H9 (cell line): ENCODE measurements at regions not wholly inside any gene's neighbourhood (a gene's known extent, or its start where the extent isn't known, plus 50 kb on each side); places are given as distances from the start of the nearest gene placed in this dataset.

Source experiments
- DNase-seq: peaks from one replicate; pipeline ENCODE4 v3.0.0-alpha.2; 2017
- H2AFZ ChIP-seq: one replicate; pipeline ENCODE4 v1.6.1; 2013; ENCODE audit warnings: mild to moderate bottlenecking, low read length, control low read depth, moderate library complexity
- H2AK5ac ChIP-seq: 2 replicates; pipeline ENCODE4 v1.6.1; 2013; ENCODE audit warnings: low read length, control low read depth, mixed read lengths; ENCODE audit not compliant: insufficient read length
- H2BK120ac ChIP-seq: one replicate; pipeline ENCODE4 v1.6.1; 2013; ENCODE audit warnings: low read depth, mild to moderate bottlenecking, low read length, control low read depth, inconsistent platforms; ENCODE audit not compliant: poor library complexity, severe bottlenecking
- H2BK12ac ChIP-seq: 2 replicates; pipeline ENCODE4 v1.6.1; 2013; ENCODE audit warnings: low read length, control low read depth, mixed read lengths, low read depth; ENCODE audit not compliant: insufficient read length
- H2BK15ac ChIP-seq: 2 replicates; pipeline ENCODE4 v1.6.1; 2013; ENCODE audit warnings: low read depth, low read length, control low read depth
- H2BK20ac ChIP-seq: one replicate; pipeline ENCODE4 v1.6.1; 2013; ENCODE audit warnings: low read depth, mild to moderate bottlenecking, low read length, control low read depth, inconsistent platforms; ENCODE audit not compliant: poor library complexity, severe bottlenecking
- H2BK5ac ChIP-seq: 2 replicates; pipeline ENCODE4 v1.6.1; 2013; ENCODE audit warnings: low read length, control low read depth, mixed read lengths; ENCODE audit not compliant: insufficient read length
- H3K14ac ChIP-seq: 2 replicates; pipeline ENCODE4 v1.6.1; 2013; ENCODE audit warnings: low read length, control low read depth; ENCODE audit not compliant: insufficient read depth
- H3K18ac ChIP-seq: 2 replicates; pipeline ENCODE4 v1.6.1; 2013; ENCODE audit warnings: low read depth, mild to moderate bottlenecking, mixed read lengths, low read length, control low read depth; ENCODE audit not compliant: insufficient read length
- H3K23ac ChIP-seq: 2 replicates; pipeline ENCODE4 v1.6.1; 2013; ENCODE audit warnings: low read length, control low read depth, mixed read lengths, low read depth; ENCODE audit not compliant: insufficient read length
- H3K23me2 ChIP-seq: 2 replicates; pipeline ENCODE4 v1.6.1; 2013; ENCODE audit warnings: low read depth, mild to moderate bottlenecking, mixed read lengths, low read length, control low read depth; ENCODE audit not compliant: insufficient read length, poor library complexity, severe bottlenecking
- H3K27ac ChIP-seq: 2 replicates; pipeline ENCODE4 v1.5.1; 2013; ENCODE audit warnings: low read length, control low read depth, mixed read lengths, low read depth; ENCODE audit not compliant: insufficient read length
- H3K27me3 ChIP-seq: 2 replicates; pipeline ENCODE4 v1.6.1; 2013; ENCODE audit warnings: low read length, control low read depth, inconsistent platforms; ENCODE audit not compliant: insufficient read depth
- H3K4ac ChIP-seq: 2 replicates; pipeline ENCODE4 v1.6.1; 2013; ENCODE audit warnings: low read depth, mild to moderate bottlenecking, control low read depth, inconsistent platforms, low read length, moderate library complexity
- H3K4me1 ChIP-seq: 2 replicates; pipeline ENCODE4 v1.6.1; 2013; ENCODE audit warnings: low read length, control low read depth, inconsistent platforms; ENCODE audit not compliant: insufficient read depth
- H3K4me2 ChIP-seq: 2 replicates; pipeline ENCODE4 v1.6.1; 2013; ENCODE audit warnings: low read length, control low read depth, mixed read lengths; ENCODE audit not compliant: insufficient read length, insufficient read depth
- H3K56ac ChIP-seq: 2 replicates; pipeline ENCODE4 v1.6.1; 2013; ENCODE audit warnings: low read depth, mild to moderate bottlenecking, mixed read lengths, low read length, control low read depth; ENCODE audit not compliant: insufficient read length
- H3K79me1 ChIP-seq: 2 replicates; pipeline ENCODE4 v1.6.1; 2013; ENCODE audit warnings: low read depth, mild to moderate bottlenecking, moderate library complexity, low read length, control low read depth, inconsistent platforms; ENCODE audit not compliant: insufficient read depth, poor library complexity, severe bottlenecking
- H3K79me2 ChIP-seq: 2 replicates; pipeline ENCODE4 v1.6.1; 2013; ENCODE audit warnings: low read length, control low read depth, inconsistent platforms; ENCODE audit not compliant: insufficient read depth
- H3K9ac ChIP-seq: 2 replicates; pipeline ENCODE4 v1.6.1; 2013; ENCODE audit warnings: low read length, control low read depth, mixed read lengths; ENCODE audit not compliant: insufficient read length; ENCODE audit errors: extremely low read depth
- H3K9me3 ChIP-seq: one replicate; pipeline ENCODE4 v1.6.1; 2013; ENCODE audit warnings: low read depth, low read length, inconsistent platforms; ENCODE audit not compliant: control insufficient read depth
- H3T11ph ChIP-seq: one replicate; pipeline ENCODE4 v1.6.1; 2013; ENCODE audit warnings: mild to moderate bottlenecking, low read length, control low read depth, inconsistent platforms
- H4K20me1 ChIP-seq: one replicate; pipeline ENCODE4 v1.6.1; 2013; ENCODE audit not compliant: control insufficient read depth, insufficient read length, insufficient read depth
- H4K5ac ChIP-seq: 2 replicates; pipeline ENCODE4 v1.6.1; 2013; ENCODE audit warnings: low read depth, mild to moderate bottlenecking, mixed read lengths, low read length, control low read depth; ENCODE audit not compliant: insufficient read length
- H4K8ac ChIP-seq: replicated peaks from 2 replicates; pipeline ENCODE4 v1.6.1; 2013; ENCODE audit warnings: low read length, control low read depth, mixed read lengths, low read depth; ENCODE audit not compliant: insufficient read length
- H4K91ac ChIP-seq: 2 replicates; pipeline ENCODE4 v1.6.1; 2013; ENCODE audit warnings: low read depth, mild to moderate bottlenecking, moderate library complexity, mixed read lengths, low read length, control low read depth; ENCODE audit not compliant: insufficient read length
- H3K27ac Mint-ChIP-seq, 3 experiments: 2 replicates in 2 of 3; 3 replicates in 1 of 3; pipeline ENCODE4 v1.8.0; 2020 to 2021; ENCODE audit warnings: mixed read lengths in 3 of 3, mild to moderate bottlenecking in 1 of 3, moderate library complexity in 1 of 3
- H3K27me3 Mint-ChIP-seq: 2 replicates; pipeline ENCODE4 v1.8.0; 2021; ENCODE audit warnings: low read depth, mild to moderate bottlenecking, moderate library complexity, mixed read lengths
- H3K36me3 Mint-ChIP-seq, 3 experiments: 2 replicates in 2 of 3; 3 replicates in 1 of 3; pipeline ENCODE4 v1.8.0; 2020 to 2021; ENCODE audit warnings: low read depth in 3 of 3, mixed read lengths in 3 of 3; ENCODE audit not compliant: insufficient read depth in 1 of 3
- H3K4me1 Mint-ChIP-seq, 2 experiments: 2 replicates each; pipeline ENCODE4 v1.8.0; 2020; ENCODE audit warnings: mixed read lengths in 2 of 2
- H3K4me3 Mint-ChIP-seq, 2 experiments: 2 replicates in 1 of 2; 3 replicates in 1 of 2; pipeline ENCODE4 v1.8.0; 2020 to 2021; ENCODE audit warnings: mild to moderate bottlenecking in 2 of 2, mixed read lengths in 2 of 2, moderate library complexity in 1 of 2
- H3K9me3 Mint-ChIP-seq, 2 experiments: 2 replicates in 1 of 2; 3 replicates in 1 of 2; pipeline ENCODE4 v1.8.0; 2020; ENCODE audit warnings: mild to moderate bottlenecking in 2 of 2, mixed read lengths in 2 of 2, moderate library complexity in 1 of 2
- WGBS: extraction: QIAGEN DNeasy Blood & Tissue Kit; methylation state at CpG from one replicate; pipeline ENCODE4 v1.1.7; 2013; ENCODE audit warnings: missing lambda C conversion rate, low lambda C conversion rate, mixed read lengths; ENCODE audit not compliant: insufficient read length; ENCODE audit errors: extremely low coverage; 5-methylcytosine and 5-hydroxymethylcytosine counted together
- TF ChIP-seq, protein P1 (sequence below): fragments of 200-600 bp; sonication (generic); conservative IDR thresholded peaks from 3 replicates; pipeline ENCODE4 v1.8.0; 2021; ENCODE audit warnings: antibody characterized with exemption, mild to moderate bottlenecking

DNA sequence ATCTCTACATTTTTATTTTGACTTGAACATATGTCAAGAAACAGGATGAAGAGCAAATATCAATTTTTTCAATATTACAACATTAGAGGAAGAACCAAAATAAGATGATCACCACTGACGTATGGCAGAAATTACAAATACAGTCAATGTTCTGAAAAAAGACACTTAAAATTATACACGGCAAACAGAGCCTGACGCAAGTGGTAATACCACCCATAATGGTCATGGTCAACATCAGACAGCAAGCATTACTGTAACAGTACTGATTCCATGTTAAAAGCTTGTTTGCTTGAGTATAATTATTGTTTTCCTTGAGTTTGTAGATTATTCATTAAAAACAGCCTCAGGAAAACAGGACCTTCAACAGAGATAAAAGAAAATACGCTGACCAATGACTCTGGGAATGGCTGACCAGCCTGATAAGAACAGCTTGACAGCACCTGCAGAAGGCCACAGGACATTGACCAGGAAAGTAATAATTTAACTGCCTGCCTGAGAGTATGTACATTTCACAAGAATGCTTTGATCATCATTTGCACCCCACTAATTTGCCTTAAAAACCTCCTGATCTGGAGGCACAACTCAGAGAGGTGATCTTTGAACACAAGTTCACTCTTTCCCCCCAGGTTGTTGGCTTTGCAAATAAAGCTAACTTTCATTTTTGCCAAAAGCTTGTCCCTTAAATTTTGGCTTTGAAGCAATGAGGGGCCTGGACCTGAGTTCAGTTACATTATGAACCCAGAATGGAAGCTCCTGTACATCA, 187.3 kb downstream of the IPO8 start:
- no peak overlapping the region for H2BK120ac ChIP-seq
- Mint-ChIP-seq H3K27me3 (no peaks in the 10 kb centered on the region; the same call in 1 of the 2 replicates), H3K27ac (no peak overlapping the region), H3K4me1 (peaks cover 5 to 6% of the 10 kb centered on the region in 2 experiments; a peak in 2 of 4 replicates), H3K4me3 (no peak overlapping the region), H3K36me3 (no peaks in the 10 kb centered on the region), H3K9me3 (no peaks in the 10 kb centered on the region)
- H3K4me1 ChIP-seq: no peaks in the 10 kb centered on the region
- H4K8ac ChIP-seq: no peak overlapping the region
- H3K14ac ChIP-seq: no peak overlapping the region
- H3K18ac ChIP-seq: no peak overlapping the region
- H4K20me1 ChIP-seq: no peaks in the 10 kb centered on the region
- H3K9ac ChIP-seq: no peak overlapping the region
- no peaks in the 10 kb centered on the region for H3K27me3 ChIP-seq
- no peak overlapping the region for H2BK20ac ChIP-seq
- H3T11ph ChIP-seq: no peak overlapping the region
- H2AFZ ChIP-seq: no peak overlapping the region
- no peak overlapping the region for H4K5ac ChIP-seq
- no peak overlapping the region for H4K91ac ChIP-seq
- no peak for DNase-seq
- no peak overlapping the region for H3K4me2 ChIP-seq
- H3K79me2 ChIP-seq: no peaks in the 10 kb centered on the region
- H2BK12ac ChIP-seq: no peak overlapping the region
- H3K27ac ChIP-seq: no peak overlapping the region
- H3K23ac ChIP-seq: no peak overlapping the region
- TF ChIP-seq, protein P1, sequence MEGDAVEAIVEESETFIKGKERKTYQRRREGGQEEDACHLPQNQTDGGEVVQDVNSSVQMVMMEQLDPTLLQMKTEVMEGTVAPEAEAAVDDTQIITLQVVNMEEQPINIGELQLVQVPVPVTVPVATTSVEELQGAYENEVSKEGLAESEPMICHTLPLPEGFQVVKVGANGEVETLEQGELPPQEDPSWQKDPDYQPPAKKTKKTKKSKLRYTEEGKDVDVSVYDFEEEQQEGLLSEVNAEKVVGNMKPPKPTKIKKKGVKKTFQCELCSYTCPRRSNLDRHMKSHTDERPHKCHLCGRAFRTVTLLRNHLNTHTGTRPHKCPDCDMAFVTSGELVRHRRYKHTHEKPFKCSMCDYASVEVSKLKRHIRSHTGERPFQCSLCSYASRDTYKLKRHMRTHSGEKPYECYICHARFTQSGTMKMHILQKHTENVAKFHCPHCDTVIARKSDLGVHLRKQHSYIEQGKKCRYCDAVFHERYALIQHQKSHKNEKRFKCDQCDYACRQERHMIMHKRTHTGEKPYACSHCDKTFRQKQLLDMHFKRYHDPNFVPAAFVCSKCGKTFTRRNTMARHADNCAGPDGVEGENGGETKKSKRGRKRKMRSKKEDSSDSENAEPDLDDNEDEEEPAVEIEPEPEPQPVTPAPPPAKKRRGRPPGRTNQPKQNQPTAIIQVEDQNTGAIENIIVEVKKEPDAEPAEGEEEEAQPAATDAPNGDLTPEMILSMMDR: no peak
- H2BK15ac ChIP-seq: no peak overlapping the region
- H3K79me1 ChIP-seq: no peaks in the 10 kb centered on the region
- no peaks in the 10 kb centered on the region for H3K9me3 ChIP-seq
- no peak overlapping the region for H2BK5ac ChIP-seq
- no CpG with 5 or more reads among the region's 4 CpGs for WGBS
- no peak overlapping the region for H2AK5ac ChIP-seq
- no peak overlapping the region for H3K56ac ChIP-seq
- H3K4ac ChIP-seq: no peak overlapping the region
- no peaks in the 10 kb centered on the region for H3K23me2 ChIP-seq
